Esophagus muscularis mucosa (tissue), 3 donors: ENCODE measurements at regions not wholly inside any gene's neighbourhood (a gene's known extent, or its start where the extent isn't known, plus 50 kb on each side); places are given as distances from the start of the nearest gene placed in this dataset.

Experiments
- POLR2A ChIP-seq: fragments of 450-650 bp; IDR thresholded peaks from one replicate; pipeline ENCODE4 v1.6.1; 2017; ENCODE audit warnings: antibody characterized with exemption, moderate library complexity, mild to moderate bottlenecking, low read depth
- TF ChIP-seq, protein P1 (sequence below), 3 experiments: fragments of 200-600 bp in 2 of 3; fragments of 450-650 bp in 1 of 3; sonication (generic) in 2 of 3; IDR thresholded peaks; one replicate each; pipeline ENCODE4 v1.5.1; 2017 to 2019; ENCODE audit warnings: antibody characterized with exemption in 3 of 3, mild to moderate bottlenecking in 2 of 3, moderate library complexity in 1 of 3

DNA sequence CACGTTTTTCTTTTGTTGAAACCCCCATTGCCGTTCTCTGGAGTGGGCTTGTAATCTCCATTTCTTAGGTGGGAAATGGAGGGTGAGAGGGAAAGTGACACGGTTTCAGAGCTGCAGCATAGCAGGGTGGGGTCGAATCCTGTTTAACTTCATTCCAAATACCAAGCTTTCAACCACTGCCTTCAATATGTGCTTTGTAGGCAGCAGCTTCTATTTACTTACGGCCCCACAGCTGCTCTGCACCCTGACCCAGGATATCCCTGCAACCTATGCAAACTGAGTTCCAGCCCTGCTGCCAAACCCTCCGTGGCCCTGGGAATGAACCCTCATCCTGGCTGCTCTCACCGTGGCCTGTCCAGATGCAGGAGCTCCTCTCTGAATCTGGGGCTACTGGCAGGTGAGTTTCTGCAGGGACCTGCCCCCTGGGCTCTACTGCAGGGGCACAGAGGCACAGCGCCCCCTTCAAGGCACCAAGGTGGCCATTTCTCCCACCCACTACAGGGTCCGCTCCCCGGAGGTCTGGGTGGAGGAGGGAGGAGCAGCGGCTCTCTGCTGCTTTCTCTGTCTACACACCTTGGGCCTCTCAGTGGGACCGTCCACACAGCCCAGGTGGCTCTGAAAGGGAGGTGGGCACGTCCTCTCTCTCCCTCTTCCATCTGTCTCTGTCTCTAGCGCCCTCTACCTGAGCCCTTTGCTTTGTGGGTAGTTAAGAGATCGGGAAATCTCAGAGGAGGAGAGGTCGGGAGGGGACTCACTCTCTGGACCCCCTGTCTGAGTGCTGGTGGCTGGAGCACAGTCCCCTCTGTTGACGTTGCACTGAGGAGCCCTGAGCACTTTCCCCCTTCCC lies 279.1 kb downstream of the BRD1 start:
- TF ChIP-seq POLR2A: no peak
- TF ChIP-seq, protein P1, sequence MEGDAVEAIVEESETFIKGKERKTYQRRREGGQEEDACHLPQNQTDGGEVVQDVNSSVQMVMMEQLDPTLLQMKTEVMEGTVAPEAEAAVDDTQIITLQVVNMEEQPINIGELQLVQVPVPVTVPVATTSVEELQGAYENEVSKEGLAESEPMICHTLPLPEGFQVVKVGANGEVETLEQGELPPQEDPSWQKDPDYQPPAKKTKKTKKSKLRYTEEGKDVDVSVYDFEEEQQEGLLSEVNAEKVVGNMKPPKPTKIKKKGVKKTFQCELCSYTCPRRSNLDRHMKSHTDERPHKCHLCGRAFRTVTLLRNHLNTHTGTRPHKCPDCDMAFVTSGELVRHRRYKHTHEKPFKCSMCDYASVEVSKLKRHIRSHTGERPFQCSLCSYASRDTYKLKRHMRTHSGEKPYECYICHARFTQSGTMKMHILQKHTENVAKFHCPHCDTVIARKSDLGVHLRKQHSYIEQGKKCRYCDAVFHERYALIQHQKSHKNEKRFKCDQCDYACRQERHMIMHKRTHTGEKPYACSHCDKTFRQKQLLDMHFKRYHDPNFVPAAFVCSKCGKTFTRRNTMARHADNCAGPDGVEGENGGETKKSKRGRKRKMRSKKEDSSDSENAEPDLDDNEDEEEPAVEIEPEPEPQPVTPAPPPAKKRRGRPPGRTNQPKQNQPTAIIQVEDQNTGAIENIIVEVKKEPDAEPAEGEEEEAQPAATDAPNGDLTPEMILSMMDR (IDR thresholded peaks at IDR 0.05): no peak
